HepG2 (cell line): ENCODE measurements at regions not wholly inside any gene's neighbourhood (a gene's known extent, or its start where the extent isn't known, plus 50 kb on each side); places are given as distances from the start of the nearest gene placed in this dataset.

ENCODE experiments used
- ARID4A ChIP-seq: sonication (generic); formaldehyde crosslinking; IDR thresholded peaks from 2 replicates; pipeline ENCODE4 v1.5.0; 2020; ENCODE audit warnings: mild to moderate bottlenecking, missing genetic modification reagents, borderline replicate concordance
- ELF4 ChIP-seq: sonication (generic); formaldehyde crosslinking; IDR thresholded peaks from 2 replicates; pipeline ENCODE4 v1.5.0; 2020; ENCODE audit warnings: missing genetic modification reagents, mild to moderate bottlenecking, moderate library complexity, borderline replicate concordance
- ISX ChIP-seq: sonication (generic); formaldehyde crosslinking; conservative IDR thresholded peaks from 2 replicates; pipeline ENCODE4 v1.5.0; 2020; ENCODE audit warnings: missing genetic modification reagents
- ZNF292 ChIP-seq: sonication (generic); formaldehyde crosslinking; IDR thresholded peaks from 2 replicates; pipeline ENCODE4 v1.8.1; 2022; ENCODE audit warnings: mild to moderate bottlenecking, low read depth, missing genetic modification reagents, borderline replicate concordance
- ZNF567 ChIP-seq: sonication (generic); formaldehyde crosslinking; IDR thresholded peaks from 2 replicates; pipeline ENCODE4 v1.8.1; 2023; ENCODE audit warnings: mild to moderate bottlenecking, missing genetic modification reagents, borderline replicate concordance
- TF ChIP-seq, protein P1 (sequence below): sonication (generic); formaldehyde crosslinking; IDR thresholded peaks from 2 replicates; pipeline ENCODE4 v1.5.0; 2020; ENCODE audit warnings: mild to moderate bottlenecking, missing genetic modification reagents
- TF ChIP-seq, protein P2 (sequence below): sonication (generic); formaldehyde crosslinking; IDR thresholded peaks from 2 replicates; pipeline ENCODE4 v1.4.0; 2020; ENCODE audit warnings: mild to moderate bottlenecking, missing genetic modification reagents
- TF ChIP-seq, protein P3 (sequence below): sonication (generic); formaldehyde crosslinking; IDR thresholded peaks from 2 replicates; pipeline ENCODE4 v1.4.0; 2020; ENCODE audit warnings: missing genetic modification reagents, borderline replicate concordance

DNA sequence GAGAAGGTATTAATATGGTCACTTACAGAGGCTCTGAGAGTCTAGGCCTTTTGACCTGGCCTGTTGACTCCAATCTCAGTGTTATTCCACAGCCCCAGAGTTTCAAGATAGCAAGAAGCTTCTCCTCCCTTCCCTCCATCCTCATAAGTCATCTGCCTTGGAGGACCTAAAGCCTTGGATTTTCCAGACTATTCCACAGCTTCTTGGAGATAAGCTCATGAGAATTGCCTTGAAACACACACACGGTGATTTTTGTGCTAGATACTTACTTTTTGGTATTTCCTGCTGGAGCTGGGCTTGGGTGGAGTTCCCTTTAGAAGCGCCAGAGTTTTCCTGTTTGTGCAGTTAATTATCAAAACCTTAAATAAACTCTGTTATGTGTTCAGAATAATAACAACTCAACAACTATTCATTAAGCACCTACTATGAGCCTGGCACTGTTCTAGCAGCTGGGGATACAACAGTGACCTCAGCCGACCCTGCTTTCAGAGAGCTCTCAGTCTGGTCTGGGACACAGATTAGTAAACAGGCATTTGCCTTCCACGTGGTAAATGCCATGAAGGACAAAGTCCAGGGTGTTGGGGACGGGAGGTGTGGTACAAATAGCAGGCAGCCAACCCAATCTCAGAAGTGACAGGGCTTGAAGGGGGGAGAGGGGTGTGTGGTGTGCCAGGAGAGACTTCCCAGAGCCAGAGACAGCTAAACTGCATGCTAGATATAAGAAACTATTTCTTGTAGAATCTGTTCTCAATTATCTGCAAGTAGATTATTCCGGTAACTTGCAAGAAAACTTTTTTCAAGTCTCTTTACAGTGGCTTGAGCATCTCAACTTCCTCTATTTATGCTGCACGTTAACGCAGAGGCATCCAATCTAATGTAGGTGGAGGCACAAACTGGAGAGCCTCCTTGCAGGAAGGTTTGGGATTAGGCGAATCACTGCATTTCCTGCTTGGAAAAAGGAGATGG is 55.9 kb upstream of the KLF9 start (continued):
- TF ChIP-seq, protein P1, sequence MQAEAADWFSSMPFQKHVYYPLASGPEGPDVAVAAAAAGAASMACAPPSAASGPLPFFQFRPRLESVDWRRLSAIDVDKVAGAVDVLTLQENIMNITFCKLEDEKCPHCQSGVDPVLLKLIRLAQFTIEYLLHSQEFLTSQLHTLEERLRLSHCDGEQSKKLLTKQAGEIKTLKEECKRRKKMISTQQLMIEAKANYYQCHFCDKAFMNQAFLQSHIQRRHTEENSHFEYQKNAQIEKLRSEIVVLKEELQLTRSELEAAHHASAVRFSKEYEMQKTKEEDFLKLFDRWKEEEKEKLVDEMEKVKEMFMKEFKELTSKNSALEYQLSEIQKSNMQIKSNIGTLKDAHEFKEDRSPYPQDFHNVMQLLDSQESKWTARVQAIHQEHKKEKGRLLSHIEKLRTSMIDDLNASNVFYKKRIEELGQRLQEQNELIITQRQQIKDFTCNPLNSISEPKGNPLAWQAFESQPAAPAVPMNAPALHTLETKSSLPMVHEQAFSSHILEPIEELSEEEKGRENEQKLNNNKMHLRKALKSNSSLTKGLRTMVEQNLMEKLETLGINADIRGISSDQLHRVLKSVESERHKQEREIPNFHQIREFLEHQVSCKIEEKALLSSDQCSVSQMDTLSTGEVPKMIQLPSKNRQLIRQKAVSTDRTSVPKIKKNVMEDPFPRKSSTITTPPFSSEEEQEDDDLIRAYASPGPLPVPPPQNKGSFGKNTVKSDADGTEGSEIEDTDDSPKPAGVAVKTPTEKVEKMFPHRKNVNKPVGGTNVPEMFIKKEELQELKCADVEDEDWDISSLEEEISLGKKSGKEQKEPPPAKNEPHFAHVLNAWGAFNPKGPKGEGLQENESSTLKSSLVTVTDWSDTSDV: no peak
- TF ChIP-seq ZNF292 (CRISPR knock-in tag) (peak; percentile 72; the same call in 1 of the 2 replicates), ARID4A (CRISPR knock-in tag) (peak; percentile 66; the same call in 1 of the 2 replicates), ELF4 (CRISPR knock-in tag) (no peak), ISX (CRISPR knock-in tag) (no peak), ZNF567 (CRISPR knock-in tag) (no peak)
- TF ChIP-seq, protein P2, sequence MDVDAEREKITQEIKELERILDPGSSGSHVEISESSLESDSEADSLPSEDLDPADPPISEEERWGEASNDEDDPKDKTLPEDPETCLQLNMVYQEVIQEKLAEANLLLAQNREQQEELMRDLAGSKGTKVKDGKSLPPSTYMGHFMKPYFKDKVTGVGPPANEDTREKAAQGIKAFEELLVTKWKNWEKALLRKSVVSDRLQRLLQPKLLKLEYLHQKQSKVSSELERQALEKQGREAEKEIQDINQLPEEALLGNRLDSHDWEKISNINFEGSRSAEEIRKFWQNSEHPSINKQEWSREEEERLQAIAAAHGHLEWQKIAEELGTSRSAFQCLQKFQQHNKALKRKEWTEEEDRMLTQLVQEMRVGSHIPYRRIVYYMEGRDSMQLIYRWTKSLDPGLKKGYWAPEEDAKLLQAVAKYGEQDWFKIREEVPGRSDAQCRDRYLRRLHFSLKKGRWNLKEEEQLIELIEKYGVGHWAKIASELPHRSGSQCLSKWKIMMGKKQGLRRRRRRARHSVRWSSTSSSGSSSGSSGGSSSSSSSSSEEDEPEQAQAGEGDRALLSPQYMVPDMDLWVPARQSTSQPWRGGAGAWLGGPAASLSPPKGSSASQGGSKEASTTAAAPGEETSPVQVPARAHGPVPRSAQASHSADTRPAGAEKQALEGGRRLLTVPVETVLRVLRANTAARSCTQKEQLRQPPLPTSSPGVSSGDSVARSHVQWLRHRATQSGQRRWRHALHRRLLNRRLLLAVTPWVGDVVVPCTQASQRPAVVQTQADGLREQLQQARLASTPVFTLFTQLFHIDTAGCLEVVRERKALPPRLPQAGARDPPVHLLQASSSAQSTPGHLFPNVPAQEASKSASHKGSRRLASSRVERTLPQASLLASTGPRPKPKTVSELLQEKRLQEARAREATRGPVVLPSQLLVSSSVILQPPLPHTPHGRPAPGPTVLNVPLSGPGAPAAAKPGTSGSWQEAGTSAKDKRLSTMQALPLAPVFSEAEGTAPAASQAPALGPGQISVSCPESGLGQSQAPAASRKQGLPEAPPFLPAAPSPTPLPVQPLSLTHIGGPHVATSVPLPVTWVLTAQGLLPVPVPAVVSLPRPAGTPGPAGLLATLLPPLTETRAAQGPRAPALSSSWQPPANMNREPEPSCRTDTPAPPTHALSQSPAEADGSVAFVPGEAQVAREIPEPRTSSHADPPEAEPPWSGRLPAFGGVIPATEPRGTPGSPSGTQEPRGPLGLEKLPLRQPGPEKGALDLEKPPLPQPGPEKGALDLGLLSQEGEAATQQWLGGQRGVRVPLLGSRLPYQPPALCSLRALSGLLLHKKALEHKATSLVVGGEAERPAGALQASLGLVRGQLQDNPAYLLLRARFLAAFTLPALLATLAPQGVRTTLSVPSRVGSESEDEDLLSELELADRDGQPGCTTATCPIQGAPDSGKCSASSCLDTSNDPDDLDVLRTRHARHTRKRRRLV (CRISPR knock-in tag): no peak
- TF ChIP-seq, protein P3, sequence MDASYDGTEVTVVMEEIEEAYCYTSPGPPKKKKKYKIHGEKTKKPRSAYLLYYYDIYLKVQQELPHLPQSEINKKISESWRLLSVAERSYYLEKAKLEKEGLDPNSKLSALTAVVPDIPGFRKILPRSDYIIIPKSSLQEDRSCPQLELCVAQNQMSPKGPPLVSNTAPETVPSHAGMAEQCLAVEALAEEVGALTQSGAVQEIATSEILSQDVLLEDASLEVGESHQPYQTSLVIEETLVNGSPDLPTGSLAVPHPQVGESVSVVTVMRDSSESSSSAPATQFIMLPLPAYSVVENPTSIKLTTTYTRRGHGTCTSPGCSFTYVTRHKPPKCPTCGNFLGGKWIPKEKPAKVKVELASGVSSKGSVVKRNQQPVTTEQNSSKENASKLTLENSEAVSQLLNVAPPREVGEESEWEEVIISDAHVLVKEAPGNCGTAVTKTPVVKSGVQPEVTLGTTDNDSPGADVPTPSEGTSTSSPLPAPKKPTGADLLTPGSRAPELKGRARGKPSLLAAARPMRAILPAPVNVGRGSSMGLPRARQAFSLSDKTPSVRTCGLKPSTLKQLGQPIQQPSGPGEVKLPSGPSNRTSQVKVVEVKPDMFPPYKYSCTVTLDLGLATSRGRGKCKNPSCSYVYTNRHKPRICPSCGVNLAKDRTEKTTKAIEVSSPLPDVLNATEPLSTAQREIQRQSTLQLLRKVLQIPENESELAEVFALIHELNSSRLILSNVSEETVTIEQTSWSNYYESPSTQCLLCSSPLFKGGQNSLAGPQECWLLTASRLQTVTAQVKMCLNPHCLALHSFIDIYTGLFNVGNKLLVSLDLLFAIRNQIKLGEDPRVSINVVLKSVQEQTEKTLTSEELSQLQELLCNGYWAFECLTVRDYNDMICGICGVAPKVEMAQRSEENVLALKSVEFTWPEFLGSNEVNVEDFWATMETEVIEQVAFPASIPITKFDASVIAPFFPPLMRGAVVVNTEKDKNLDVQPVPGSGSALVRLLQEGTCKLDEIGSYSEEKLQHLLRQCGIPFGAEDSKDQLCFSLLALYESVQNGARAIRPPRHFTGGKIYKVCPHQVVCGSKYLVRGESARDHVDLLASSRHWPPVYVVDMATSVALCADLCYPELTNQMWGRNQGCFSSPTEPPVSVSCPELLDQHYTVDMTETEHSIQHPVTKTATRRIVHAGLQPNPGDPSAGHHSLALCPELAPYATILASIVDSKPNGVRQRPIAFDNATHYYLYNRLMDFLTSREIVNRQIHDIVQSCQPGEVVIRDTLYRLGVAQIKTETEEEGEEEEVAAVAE (CRISPR knock-in tag): peak; percentile 35; the same call in 1 of the 2 replicates
